OCI-LY1 (cell line): ENCODE measurements at regions not wholly inside any gene's neighbourhood (a gene's known extent, or its start where the extent isn't known, plus 50 kb on each side); places are given as distances from the start of the nearest gene placed in this dataset.

Experiments used
- EZH2 ChIP-seq: fragments of 200-600 bp; sonication (generic), shearing (Covaris generic); IDR thresholded peaks from 2 replicates; pipeline ENCODE4 v1.8.0; 2017; ENCODE audit warnings: borderline replicate concordance, mixed run types, mild to moderate bottlenecking, antibody characterized with exemption, low read length, moderate library complexity, mixed read lengths
- TF ChIP-seq, protein P1 (sequence below): fragments of 200-600 bp; sonication (generic), shearing (Covaris generic); IDR thresholded peaks from 2 replicates; pipeline ENCODE4 v1.5.1; 2017; ENCODE audit warnings: mild to moderate bottlenecking, antibody characterized with exemption, low read length, moderate library complexity, mixed read lengths

DNA sequence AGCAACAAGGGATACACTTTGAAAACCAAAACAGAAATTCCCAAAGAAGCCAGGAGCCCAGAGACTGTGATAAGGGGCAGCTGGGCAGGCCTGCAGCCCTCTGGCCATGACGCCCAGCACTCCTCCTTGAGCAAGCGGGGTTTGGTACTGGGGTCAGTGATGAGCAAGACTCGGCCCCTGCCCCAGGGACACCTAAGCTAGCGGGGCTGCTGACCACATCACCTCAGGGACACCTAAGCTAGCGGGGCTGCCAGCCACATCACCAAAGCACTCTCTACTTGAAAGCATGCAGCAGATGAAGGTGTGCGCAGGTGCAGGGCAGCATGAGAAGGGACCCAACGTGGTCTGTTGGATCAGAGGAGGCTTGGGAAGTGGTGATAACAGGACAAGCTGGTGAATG is 108.0 kb upstream of the PPP2R2D start:
- TF ChIP-seq, protein P1, sequence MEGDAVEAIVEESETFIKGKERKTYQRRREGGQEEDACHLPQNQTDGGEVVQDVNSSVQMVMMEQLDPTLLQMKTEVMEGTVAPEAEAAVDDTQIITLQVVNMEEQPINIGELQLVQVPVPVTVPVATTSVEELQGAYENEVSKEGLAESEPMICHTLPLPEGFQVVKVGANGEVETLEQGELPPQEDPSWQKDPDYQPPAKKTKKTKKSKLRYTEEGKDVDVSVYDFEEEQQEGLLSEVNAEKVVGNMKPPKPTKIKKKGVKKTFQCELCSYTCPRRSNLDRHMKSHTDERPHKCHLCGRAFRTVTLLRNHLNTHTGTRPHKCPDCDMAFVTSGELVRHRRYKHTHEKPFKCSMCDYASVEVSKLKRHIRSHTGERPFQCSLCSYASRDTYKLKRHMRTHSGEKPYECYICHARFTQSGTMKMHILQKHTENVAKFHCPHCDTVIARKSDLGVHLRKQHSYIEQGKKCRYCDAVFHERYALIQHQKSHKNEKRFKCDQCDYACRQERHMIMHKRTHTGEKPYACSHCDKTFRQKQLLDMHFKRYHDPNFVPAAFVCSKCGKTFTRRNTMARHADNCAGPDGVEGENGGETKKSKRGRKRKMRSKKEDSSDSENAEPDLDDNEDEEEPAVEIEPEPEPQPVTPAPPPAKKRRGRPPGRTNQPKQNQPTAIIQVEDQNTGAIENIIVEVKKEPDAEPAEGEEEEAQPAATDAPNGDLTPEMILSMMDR: no peak
- no peak for TF ChIP-seq EZH2
